ENCODE measurements at regions not wholly inside any gene's neighbourhood (a gene's known extent, or its start where the extent isn't known, plus 50 kb on each side); places are given as distances from the start of the nearest gene placed in this dataset.

DNA sequence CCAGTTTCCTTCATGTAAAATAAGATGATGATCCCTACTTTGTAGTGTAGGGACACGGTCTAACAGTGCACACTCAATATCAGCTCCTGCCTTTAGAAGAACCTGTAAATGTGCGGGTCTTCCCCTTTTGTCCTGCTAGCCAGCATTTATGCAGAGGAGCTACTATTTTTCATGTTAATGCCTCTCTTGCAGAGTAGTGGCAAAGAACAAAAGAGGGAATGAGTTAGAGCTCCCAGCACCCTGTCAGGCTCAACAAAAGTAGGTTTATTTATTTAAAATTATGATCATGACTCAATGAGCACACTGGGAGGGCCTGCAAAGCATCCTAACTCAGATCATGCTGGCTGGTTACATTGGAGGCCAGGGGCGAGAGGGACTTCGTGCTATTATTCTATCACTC is 414.5 kb upstream of the COBL start:
- DNase-seq = no peak

- DNase-seq = no peak
Measured at GRCh38 chr7:51727441-51727840, 410.8 kb upstream of the COBL start.

GRCh38 chr7:51706851-51707250 is 390.2 kb upstream of the COBL start:
- no peak for DNase-seq

- DNase-seq = no peak
Measured at GRCh38 chr7:51705701-51706100, 389.1 kb upstream of the COBL start.

DNA sequence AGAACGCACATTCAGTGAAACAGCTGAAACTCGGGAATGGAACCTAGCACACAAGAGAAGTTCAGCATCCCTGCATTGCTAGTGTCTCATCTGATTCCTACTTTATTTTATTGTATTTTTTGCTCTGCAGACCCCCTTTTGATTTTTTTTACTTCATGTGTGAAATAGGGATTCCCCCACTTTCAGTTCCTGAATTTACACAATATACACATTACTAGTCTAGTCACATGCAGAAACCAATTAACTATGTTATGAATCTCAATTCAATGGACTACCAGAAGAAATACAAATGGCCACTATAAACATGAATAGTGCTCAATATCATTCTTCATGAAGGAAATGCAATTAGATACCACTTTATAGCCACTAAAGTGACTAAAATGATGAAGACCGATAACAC is 386.1 kb upstream of the COBL start:
- DNase-seq = no peak

DNA sequence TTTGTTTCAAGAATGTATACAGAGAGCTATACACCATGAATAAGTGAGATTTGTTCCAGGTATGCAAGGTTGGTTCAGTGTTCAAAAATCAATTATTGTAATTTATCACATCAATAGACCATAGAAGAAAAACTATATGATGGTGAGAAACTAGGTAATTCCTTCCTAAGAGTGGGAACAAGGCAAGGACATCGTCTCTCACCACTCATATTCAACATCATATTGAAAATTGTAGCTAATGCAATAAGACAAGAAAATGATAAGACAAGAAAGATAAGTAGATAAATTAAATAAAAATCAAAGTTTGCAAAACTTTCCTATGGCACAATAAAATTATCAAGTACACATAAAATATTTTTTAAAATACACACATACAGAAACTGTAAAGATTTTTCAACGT is 385.3 kb upstream of the COBL start:
- DNase-seq = no peak

- no peak for DNase-seq
Measured at GRCh38 chr7:51700593-51701215, 384.1 kb upstream of the COBL start.

DNA sequence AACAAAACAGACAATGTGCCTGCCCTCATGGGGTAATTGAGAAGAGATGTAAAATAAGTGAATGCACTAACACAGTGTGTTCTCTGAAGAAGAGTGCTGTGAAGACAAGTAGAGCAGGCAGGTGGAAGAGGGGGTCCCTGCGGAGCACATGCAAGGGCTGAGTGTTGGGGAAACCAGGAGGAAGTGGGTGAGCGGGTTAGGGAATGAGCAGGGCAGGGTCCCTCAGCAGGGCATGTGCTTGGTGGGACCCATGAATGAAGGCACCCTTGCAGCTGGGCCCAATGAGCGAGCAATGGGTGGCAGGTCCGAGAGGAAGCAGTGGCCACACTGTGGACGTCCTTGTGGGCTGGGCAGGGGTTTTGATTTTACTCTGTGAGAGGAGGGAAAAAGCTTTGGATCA is 376.6 kb upstream of the COBL start:
- no peak for DNase-seq

GRCh38 chr7:51689547-51689946 is 372.9 kb upstream of the COBL start:
- DNase-seq = no peak

GRCh38 chr7:51685794-51686193 is 369.2 kb upstream of the COBL start:
- DNase-seq = no peak

DNA sequence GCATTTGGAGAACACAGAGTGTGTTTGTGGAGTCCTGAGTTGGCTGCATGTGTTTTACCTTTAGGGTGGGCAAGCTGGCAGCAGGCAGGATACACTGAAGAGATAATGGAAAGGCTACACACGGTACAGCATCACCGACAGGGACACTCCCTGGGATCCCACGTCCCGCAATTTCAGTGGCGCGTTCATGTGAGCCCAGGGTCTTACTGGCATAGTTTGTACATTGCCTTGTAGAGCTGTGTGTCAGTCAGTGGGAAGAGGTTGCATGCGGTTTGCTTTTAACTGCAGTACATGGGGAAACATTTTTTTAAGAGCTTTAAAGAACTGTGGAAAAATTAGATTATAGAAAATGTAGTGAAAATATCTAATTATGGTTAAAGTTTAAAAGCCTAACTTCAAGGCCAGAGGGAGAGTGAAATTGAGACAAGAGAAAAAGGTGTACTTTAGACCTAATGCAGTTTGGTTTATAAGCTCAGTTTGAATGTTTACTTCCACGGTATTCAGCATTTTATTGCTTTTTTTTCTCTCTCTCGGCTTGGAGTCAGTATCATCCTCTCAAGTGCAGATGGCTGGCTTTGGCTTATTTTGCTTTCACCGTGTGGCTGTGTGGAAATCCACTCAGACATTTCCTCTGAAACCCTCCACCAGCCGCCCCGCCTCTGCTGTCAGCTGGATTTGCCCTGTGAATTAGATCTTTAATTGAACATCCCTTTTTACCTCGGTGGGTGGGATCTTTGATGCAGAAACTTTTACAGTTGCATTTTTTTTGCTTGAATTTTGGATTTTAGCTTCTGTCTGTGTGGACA is 364.2 kb upstream of the COBL start:
- no peak for DNase-seq

DNA sequence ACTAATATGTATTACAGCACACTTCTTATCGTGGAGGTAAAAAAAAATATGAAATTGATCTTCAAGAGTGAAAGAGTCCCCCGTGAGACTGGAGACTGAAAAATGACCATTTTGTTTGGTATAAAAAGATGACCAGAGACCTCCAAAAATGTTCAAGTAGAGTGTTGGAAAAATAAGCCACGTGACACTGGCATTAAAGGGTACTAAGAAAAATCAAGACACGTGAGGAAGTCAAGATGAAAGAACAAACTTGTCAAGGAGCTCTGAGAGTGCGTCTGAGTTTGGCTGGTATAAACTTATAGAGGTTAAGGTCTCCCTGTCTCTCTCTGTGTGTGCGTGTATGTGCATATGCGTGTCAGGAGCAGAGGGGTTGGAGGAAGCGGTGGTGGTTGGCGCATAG is 362.7 kb upstream of the COBL start:
- no peak for DNase-seq

DNA sequence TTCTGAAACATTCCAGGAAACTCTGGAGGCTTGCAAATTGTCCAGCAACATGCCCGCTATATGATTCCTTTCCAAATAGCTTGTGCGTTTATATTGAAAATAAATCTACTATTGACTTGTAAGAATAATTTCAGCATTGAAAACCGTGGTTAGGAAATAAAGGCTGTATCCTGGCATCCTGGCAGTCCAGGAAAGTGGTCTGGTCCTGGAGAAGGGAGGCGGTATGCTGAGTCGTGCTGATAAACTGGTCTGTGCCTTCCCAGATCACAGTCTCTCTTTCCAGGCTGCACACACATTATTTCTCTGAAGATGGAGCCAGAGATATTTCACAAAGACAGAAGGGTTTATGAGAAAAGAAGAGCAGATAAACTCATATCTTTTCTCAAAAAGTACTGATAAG is 350.1 kb upstream of the COBL start:
- DNase-seq = no peak

DNA sequence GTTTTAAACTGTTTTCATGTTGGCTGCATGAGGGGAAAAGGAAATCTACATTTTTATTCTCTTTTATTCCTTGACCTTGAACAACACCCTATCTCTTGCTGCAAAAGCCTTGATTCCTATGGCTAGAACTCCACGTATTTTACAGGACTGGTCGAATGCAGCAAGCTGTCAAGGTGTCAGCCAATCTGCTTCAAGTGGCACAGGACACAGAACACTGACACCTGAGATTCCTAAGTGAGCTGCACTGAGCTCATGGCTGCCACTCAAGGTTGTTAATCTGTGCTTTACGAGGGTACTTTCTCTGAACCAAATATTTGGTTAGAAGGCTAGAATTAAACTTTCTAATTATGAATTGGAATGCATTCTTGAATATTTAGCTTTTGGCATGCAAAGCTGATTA is 349.7 kb upstream of the COBL start:
- DNase-seq = no peak

DNA sequence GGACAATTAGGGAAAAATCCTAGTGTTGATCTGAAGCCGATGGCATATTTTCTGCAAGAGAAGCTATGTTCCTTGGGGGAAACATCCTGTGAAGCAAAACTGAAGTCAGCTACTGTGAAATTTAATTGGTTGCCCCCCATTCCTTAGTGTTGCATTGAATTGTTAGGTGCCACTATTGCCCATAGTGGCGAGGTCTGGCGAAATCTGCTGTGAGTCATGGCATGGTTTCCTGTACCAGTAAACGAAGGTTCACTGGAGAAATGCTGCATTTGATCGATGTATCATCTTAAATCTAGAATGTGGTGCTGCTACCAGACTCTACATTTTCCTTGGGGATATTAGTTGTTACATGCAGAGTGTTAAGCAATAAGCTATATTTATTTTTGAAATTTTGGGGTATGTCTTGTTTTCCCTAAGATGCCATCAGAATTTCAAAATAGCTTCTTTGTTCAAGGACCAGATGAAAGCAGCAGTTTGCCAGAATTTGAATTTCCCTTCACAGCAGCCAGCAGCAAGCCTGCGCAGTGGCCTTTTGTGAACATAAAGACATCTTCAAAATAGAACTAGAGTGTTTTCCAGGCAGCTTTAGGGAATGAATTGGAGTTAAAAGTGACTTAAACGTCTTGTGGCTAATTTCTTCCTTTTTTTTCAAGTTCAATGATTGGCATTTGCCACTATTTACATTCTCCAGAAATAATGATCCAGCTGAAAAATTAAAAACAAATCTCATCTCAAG is 348.6 kb upstream of the COBL start:
- DNase-seq = no peak

GRCh38 chr7:51660516-51660915 is 343.9 kb upstream of the COBL start:
- no peak for DNase-seq

DNA sequence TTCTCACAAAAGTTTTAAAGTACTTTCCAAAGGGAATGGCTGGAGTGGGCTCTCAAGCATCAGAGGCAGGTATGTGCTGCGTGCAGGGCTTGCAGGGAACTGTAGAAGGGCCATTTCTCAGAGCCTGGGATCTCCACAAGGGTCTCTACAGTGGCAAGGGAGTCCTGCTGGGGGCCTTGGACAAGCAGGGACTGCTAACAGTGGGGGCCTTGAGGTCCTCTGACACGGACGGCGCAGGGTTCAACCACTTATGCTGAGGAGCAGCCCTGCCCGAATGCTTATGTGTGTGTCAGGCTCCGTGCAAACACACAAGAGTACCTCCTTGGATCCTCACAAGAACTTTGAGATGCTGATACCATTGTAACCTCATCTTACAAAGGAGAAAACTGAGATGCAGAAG is 342.1 kb upstream of the COBL start:
- DNase-seq = no peak

GRCh38 chr7:51647931-51648351 is 331.3 kb upstream of the COBL start:
- DNase-seq = no peak

DNA sequence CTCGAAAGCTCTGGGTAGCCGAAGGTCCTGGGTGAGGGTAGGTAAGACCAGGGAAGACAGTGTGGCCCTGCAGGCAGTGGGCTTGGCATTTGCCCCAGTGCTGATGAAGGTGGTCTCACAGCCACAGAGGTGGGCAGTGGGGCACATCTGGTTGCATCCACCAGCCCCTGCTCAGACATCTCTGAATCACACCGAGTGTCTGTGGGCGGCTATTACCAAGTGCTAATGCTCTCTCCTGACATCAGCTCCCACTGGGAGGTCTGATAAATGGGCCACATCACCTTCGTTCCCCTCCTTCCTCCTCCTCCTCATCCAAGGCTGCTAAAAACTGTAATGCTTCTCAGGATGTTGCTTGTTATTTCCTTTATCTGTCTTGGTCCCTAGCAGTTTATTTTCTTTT is 330.9 kb upstream of the COBL start:
- DNase-seq = no peak

DNA sequence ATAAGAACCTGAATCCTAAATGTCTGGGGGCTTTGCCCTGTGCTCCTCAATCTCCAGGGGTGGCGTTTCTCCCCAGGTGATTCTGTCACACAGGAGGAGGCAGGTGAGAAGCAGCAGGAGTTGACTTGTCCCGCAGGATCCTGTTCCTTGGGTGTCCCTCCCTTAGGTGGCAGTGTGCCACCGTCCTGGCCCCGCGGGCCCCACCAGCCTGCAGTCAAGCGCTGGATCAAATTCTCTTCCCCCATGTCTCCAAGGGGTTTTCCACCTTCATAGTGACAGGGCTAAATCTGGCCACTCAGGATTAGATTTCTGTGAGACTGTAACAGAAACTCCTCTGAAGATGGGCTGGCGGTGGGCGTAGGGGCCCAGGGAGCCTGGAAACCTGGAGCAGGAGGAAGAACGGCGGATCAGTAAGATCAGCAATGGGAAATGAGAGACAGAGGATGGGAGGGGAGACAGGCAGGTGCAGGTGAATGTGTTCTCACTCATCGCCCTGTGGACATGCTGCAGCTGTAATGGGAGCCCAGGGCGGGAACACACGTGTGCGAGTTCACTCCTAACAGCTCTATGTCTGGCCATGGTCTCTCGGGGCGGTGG is 329.2 kb upstream of the COBL start:
- DNase-seq = no peak

DNA sequence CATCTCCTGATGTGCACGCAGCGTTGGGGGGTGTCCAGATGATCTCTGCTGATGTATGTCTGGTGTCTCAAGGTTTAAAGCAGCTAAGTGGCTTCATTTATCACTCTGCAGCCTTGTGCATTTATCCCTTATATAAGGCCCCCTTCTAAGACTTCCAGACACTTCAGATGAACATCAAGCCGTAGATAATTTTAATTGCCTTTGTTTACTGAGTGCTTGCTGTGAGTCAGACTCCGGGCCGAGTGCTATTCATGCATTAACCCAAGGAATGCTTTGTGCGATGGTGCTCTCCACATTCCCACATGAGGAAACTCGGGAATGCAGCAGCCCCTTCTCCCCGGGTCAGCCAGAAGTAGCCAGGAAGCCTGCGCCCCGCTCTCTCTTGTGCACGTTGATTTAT is 328.6 kb upstream of the COBL start:
- no peak for DNase-seq

DNA sequence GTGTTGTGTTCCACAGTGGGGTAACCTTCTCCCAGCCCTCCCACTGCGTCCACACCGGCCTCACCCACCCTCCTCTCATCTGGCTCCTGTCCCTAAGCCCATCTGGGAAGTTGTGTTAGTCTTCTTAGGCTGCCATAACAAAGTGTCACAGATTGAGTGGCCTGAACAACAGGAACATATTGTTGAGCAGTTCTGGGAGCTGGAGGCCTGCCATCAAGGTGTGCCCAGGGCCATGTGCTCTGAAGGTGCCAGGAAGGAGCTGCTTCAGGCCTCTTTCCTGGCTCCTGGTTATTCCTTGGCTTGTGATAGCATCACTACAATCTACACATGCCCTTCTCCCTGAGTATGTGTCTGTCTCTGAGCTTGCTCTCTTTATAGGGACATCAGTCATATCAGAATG is 327.6 kb upstream of the COBL start:
- no peak for DNase-seq

DNA sequence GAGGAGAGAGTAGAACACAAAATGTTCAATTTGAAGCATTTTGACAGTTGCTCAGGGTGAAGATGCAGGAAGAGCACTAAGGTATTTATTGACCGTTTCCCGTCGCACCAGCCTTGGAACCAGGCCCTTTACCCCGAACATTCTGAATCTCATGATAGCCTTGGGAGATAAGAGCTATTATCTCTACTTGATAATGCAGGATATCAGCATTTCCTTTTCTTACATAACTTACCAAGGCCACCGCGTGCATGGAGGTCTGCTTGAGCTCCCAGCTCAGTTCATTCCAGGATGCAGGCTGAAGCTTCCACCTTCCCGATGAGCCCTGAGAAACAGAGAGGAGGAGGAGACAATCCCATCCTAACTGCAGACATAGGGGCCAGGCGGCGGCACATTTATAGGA is 324.2 kb upstream of the COBL start:
- no peak for DNase-seq
